Uterus (tissue), 3 donors: ENCODE measurements at regions not wholly inside any gene's neighbourhood (a gene's known extent, or its start where the extent isn't known, plus 50 kb on each side); places are given as distances from the start of the nearest gene placed in this dataset.

Experiments used
- DNase-seq, 2 donors: peaks; one replicate each; pipeline ENCODE4 v3.0.0-alpha.2; 2019 to 2020
- H3K27ac ChIP-seq, 2 donors: fragments of 200-600 bp; sonication (generic); 1 replicate in 1 of 2; 2 replicates in 1 of 2; pipeline ENCODE4 v1.5.1; 2016 to 2018
- H3K27me3 ChIP-seq, 2 donors: fragments of 200-600 bp; sonication (generic); one replicate each; pipeline ENCODE4 v1.5.1; 2018 to 2019; ENCODE audit warnings: control low read depth in 1 of 2
- H3K36me3 ChIP-seq, 2 donors: fragments of 200-600 bp; sonication (generic); one replicate each; pipeline ENCODE4 v1.5.1; 2019; ENCODE audit warnings: control low read depth in 1 of 2
- H3K4me1 ChIP-seq, 2 donors: fragments of 200-600 bp; sonication (generic); one replicate each; pipeline ENCODE4 v1.5.1; 2018 to 2019; ENCODE audit warnings: control low read depth in 1 of 2
- H3K4me3 ChIP-seq, 2 donors: fragments of 200-600 bp; sonication (generic); 1 replicate in 1 of 2; 2 replicates in 1 of 2; pipeline ENCODE4 v1.5.1; 2018 to 2019; ENCODE audit warnings: mild to moderate bottlenecking in 1 of 2
- H3K9me3 ChIP-seq, 2 donors: fragments of 200-600 bp; sonication (generic); one replicate each; pipeline ENCODE4 v1.5.1; 2019; ENCODE audit warnings: control low read depth in 1 of 2
- CTCF ChIP-seq, 4 experiments: fragments of 200-600 bp in 2 of 4; fragments of 450-650 bp in 2 of 4; sonication (generic) in 2 of 4; IDR thresholded peaks; one replicate each; pipeline ENCODE4 v1.5.1; 2016 to 2019; ENCODE audit warnings: antibody characterized with exemption in 4 of 4, mild to moderate bottlenecking in 2 of 4, moderate library complexity in 1 of 4
- POLR2A ChIP-seq, 2 donors: fragments of 450-650 bp; IDR thresholded peaks; one replicate each; pipeline ENCODE4 v1.6.1; 2016; ENCODE audit warnings: antibody characterized with exemption in 2 of 2, mild to moderate bottlenecking in 1 of 2, moderate library complexity in 1 of 2
- intact Hi-C: fragments of 100-400 bp; cut with DNase I; formaldehyde crosslinking; loops from one replicate; pipeline ENCODE4 v1.15.1; 2023; ENCODE audit warnings: low total_unique reads
- donor health status: DM: yes; HTN: yes; CAD: no.

DNA sequence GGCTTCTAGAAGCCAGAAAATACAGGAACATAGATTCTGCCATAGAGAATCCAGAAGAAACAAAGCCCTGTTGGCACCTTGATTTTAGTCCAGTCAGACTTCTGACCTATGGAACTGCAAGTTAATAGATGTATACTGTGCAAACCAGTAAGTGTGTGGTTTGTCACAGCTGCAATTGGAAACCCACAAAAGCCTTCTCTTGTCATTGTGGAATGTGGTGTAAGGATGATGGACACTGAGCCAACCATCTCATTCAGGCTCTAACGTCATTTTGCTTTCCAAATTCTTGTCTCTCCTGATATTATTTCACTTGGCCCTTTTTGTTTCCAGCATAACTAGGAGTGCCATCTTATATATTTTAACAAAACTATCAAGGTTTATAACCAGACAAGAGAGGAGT is 369.5 kb upstream of the SMIM21 start:
- H3K27ac ChIP-seq = no peak overlapping the region
- H3K4me3 ChIP-seq = no peak overlapping the region
- no peaks in the 10 kb centered on the region for H3K4me1 ChIP-seq
- DNase-seq = no peak
- no peaks in the 10 kb centered on the region for H3K9me3 ChIP-seq
- intact Hi-C loops = no loop called here
- TF ChIP-seq CTCF (IDR thresholded peaks at IDR 0.05) (no peak), POLR2A (IDR thresholded peaks at IDR 0.05) (no peak)
- H3K36me3 ChIP-seq = no peaks in the 10 kb centered on the region
- H3K27me3 ChIP-seq = no peaks in the 10 kb centered on the region

DNA sequence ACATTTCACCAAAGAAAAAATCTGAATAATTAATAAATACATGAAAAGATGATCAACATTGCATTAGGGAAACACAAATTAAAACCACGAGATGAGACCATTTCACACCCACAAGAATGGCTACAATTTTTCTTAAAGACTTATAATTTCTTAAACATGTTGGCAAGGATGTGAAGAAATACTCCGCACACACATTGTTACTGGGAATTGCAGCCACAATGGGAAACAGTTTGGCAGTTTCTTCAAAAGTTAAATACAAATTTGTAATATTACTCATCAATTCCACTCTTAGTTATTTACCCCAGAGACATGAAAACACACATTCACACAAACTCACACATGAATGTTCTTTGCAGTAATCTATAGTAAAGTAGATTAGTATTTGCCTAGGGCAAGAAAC is 363.3 kb upstream of the SMIM21 start:
- no peaks in the 10 kb centered on the region for H3K27me3 ChIP-seq
- DNase-seq = no peak
- H3K27ac ChIP-seq = no peak overlapping the region
- no peak overlapping the region for H3K4me3 ChIP-seq
- H3K4me1 ChIP-seq = no peaks in the 10 kb centered on the region
- H3K36me3 ChIP-seq = no peaks in the 10 kb centered on the region
- no peaks in the 10 kb centered on the region for H3K9me3 ChIP-seq
- intact Hi-C loops = no loop called here
- no peak for TF ChIP-seq CTCF (IDR thresholded peaks at IDR 0.05)
- TF ChIP-seq POLR2A (IDR thresholded peaks at IDR 0.05) = no peak

DNA sequence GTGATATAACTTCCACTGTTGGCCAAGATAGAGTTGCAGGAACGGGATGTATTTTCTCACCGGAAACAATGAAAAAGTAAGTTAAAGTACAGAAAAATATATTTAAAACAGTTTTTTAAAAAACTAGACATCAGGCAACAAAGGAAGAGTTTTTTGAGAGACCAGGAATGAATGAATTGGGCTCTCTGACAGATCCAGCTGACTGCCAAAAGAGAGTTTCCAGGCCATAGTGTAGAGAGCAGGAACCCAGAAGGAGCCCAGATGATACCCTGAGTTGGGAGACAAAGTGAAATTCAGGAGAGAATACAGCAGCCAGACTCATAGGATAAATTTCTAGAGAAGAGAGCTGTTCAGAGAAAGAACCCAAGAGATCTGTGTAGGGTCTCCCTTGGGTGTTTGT is 362.6 kb upstream of the SMIM21 start:
- no peak overlapping the region for H3K4me3 ChIP-seq
- no peak for DNase-seq
- H3K9me3 ChIP-seq = no peaks in the 10 kb centered on the region
- H3K4me1 ChIP-seq = no peaks in the 10 kb centered on the region
- TF ChIP-seq POLR2A (IDR thresholded peaks at IDR 0.05) (no peak), CTCF (IDR thresholded peaks at IDR 0.05) (no peak)
- H3K27me3 ChIP-seq = no peaks in the 10 kb centered on the region
- H3K36me3 ChIP-seq = no peaks in the 10 kb centered on the region
- no peak overlapping the region for H3K27ac ChIP-seq
- intact Hi-C loops = no loop called here

- DNase-seq = no peak
- Histone ChIP-seq H3K4me3 (no peak overlapping the region), H3K4me1 (no peaks in the 10 kb centered on the region), H3K27me3 (no peaks in the 10 kb centered on the region), H3K9me3 (no peaks in the 10 kb centered on the region), H3K36me3 (no peaks in the 10 kb centered on the region), H3K27ac (no peak overlapping the region)
- no peak for TF ChIP-seq POLR2A (IDR thresholded peaks at IDR 0.05)
- no peak for TF ChIP-seq CTCF (IDR thresholded peaks at IDR 0.05)
- intact Hi-C loops = no loop called here
These were observed 358.3 kb upstream of the SMIM21 start for GRCh38 chr18:75785834-75786233.

GRCh38 chr18:75785206-75785605 is 357.7 kb upstream of the SMIM21 start:
- H3K9me3 ChIP-seq = no peaks in the 10 kb centered on the region
- no peaks in the 10 kb centered on the region for H3K27me3 ChIP-seq
- H3K4me1 ChIP-seq = no peaks in the 10 kb centered on the region
- no peak overlapping the region for H3K27ac ChIP-seq
- no peak overlapping the region for H3K4me3 ChIP-seq
- TF ChIP-seq CTCF (IDR thresholded peaks at IDR 0.05) = no peak
- TF ChIP-seq POLR2A (IDR thresholded peaks at IDR 0.05) = no peak
- intact Hi-C loops = no loop called here
- DNase-seq = no peak
- no peaks in the 10 kb centered on the region for H3K36me3 ChIP-seq
